ENCODE measurements at regions not wholly inside any gene's neighbourhood (a gene's known extent, or its start where the extent isn't known, plus 50 kb on each side); places are given as distances from the start of the nearest gene placed in this dataset.
A peak's percentile ranks its signal among the peaks of the same experiment; 100 is the strongest.

DNA sequence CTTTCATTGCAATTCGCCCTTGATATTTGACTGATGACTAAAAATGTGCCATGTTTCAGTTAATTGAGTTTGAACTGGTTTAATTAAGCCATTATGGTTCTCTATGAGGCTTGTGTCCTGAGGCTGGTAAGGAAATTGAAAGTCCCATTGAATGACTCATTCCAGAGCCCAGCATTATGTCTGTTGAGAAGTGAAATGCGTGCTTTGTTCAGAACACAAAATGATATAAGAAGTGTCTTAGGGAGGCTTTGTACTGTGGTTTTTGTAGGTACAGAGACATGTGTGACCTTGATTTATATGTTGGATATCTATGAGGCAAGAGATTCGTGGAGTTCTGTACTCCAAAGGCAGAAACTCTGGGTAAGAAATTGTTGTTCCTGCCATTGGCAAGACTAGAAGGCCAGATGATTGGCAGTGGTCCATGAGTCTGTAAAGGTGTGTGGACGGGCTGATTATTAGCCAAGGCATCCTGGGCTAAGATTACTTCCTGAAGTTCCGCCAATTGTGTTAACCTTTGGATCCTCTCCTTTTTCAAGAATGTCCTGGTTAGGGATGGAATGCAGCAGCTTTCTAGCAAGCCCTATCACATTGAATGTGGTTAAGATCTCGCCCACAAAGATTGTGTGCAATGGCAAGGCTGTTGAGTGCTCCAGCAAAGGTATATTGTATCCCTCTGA is 103.7 kb downstream of the NPIPB5 start:
- Histone ChIP-seq H3K9ac (ENCODE audit: extremely low read depth, insufficient read length, low read length) (no peak overlapping the region), H3K79me1 (ENCODE audit: insufficient read depth, low read depth, low read length, poor library complexity, severe bottlenecking) (no peaks in the 10 kb centered on the region), H2BK15ac (ENCODE audit: low read depth, low read length) (no peak overlapping the region), H3K4me1 (ENCODE audit: insufficient read depth, low read length) (0 out of 2 replicates have a peak, but pooled peaks cover 7% of the 10 kb centered on the region), H4K91ac (ENCODE audit: insufficient read length, low read depth, low read length) (no peak overlapping the region), H3K14ac (ENCODE audit: insufficient read depth, low read length) (no peak overlapping the region), H3K23me2 (ENCODE audit: insufficient read length, low read depth, low read length, poor library complexity, severe bottlenecking) (no peaks in the 10 kb centered on the region), H3K4ac (ENCODE audit: low read depth, low read length) (no peak overlapping the region), H3K9me3 (ENCODE audit: control insufficient read depth, low read depth, low read length) (no peaks in the 10 kb centered on the region), H2AFZ (ENCODE audit: low read length) (no peak overlapping the region), H2BK120ac (ENCODE audit: low read depth, low read length, poor library complexity, severe bottlenecking) (no peak overlapping the region), H3K18ac (ENCODE audit: insufficient read length, low read depth, low read length) (no peak overlapping the region), H3K4me2 (ENCODE audit: insufficient read depth, insufficient read length, low read length) (no peak overlapping the region), H2BK5ac (ENCODE audit: insufficient read length, low read length) (no peak overlapping the region), H2BK20ac (ENCODE audit: low read depth, low read length, poor library complexity, severe bottlenecking) (no peak overlapping the region), H3K27me3 (ENCODE audit: insufficient read depth, low read length) (no peaks in the 10 kb centered on the region), H4K20me1 (ENCODE audit: control insufficient read depth, insufficient read depth, insufficient read length) (no peaks in the 10 kb centered on the region), H3K56ac (ENCODE audit: insufficient read length, low read depth, low read length) (no peak overlapping the region), H3T11ph (ENCODE audit: low read length) (no peak overlapping the region), H2BK12ac (ENCODE audit: insufficient read length, low read depth, low read length) (no peak overlapping the region), H3K79me2 (ENCODE audit: insufficient read depth, low read length) (no peaks in the 10 kb centered on the region), H3K27ac (ENCODE audit: insufficient read length, low read depth, low read length) (no peak overlapping the region), H2AK5ac (ENCODE audit: insufficient read length, low read length) (no peak overlapping the region), H3K23ac (ENCODE audit: insufficient read length, low read depth, low read length) (no peak overlapping the region), H4K5ac (ENCODE audit: insufficient read length, low read depth, low read length) (peak overlapping the region; percentile 53), H4K8ac (replicated peaks; ENCODE audit: insufficient read length, low read depth, low read length) (no peak overlapping the region)
- TF ChIP-seq, protein P1, sequence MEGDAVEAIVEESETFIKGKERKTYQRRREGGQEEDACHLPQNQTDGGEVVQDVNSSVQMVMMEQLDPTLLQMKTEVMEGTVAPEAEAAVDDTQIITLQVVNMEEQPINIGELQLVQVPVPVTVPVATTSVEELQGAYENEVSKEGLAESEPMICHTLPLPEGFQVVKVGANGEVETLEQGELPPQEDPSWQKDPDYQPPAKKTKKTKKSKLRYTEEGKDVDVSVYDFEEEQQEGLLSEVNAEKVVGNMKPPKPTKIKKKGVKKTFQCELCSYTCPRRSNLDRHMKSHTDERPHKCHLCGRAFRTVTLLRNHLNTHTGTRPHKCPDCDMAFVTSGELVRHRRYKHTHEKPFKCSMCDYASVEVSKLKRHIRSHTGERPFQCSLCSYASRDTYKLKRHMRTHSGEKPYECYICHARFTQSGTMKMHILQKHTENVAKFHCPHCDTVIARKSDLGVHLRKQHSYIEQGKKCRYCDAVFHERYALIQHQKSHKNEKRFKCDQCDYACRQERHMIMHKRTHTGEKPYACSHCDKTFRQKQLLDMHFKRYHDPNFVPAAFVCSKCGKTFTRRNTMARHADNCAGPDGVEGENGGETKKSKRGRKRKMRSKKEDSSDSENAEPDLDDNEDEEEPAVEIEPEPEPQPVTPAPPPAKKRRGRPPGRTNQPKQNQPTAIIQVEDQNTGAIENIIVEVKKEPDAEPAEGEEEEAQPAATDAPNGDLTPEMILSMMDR (conservative IDR thresholded peaks at IDR 0.05): no peak
- no peaks in the 10 kb centered on the region for H3K27me3 Mint-ChIP-seq (ENCODE audit: low read depth)
- peaks cover 1 to 9% (median 2%) of the 10 kb centered on the region in 3 experiments; a peak in 3 of 7 replicates for H3K36me3 Mint-ChIP-seq (ENCODE audit: insufficient read depth in 1 of 3, low read depth in 3 of 3)
- H3K4me3 Mint-ChIP-seq: no peak overlapping the region
- WGBS (ENCODE audit: extremely low coverage, insufficient read length, low lambda C conversion rate): no CpG with 5 or more reads among the region's 6 CpGs
- peaks cover 9 to 17% of the 10 kb centered on the region in 2 experiments for H3K4me1 Mint-ChIP-seq
- DNase-seq: no peak
- peaks cover 7% of the 10 kb centered on the region in 2 experiments for H3K9me3 Mint-ChIP-seq
- peak overlapping the region in 1 of 3 experiments; percentile 1; a peak in 1 of 7 replicates for H3K27ac Mint-ChIP-seq
